ENCODE measurements at regions not wholly inside any gene's neighbourhood (a gene's known extent, or its start where the extent isn't known, plus 50 kb on each side); places are given as distances from the start of the nearest gene placed in this dataset.

DNA sequence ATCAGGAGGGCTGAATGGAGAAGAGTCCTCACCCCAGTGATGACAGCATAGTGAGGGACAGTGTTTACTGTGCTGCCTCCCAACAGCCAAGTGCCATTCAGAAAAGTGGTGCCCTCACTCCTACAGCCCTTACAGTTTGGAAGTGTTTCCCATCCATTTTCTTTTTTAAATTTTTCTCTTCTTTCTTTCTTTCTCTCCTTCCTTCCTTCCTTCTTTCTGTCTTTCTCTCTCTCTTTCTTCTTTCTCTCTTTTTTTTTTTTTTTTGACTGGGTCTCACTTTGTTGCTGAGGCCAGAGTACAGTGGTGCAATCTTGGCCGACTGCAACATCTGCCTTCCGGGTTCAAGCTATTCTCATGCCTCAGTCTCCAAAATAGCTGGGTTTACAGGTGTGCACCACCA is 755.3 kb downstream of the UQCRFS1 start:
- no peak for DNase-seq (ENCODE audit: extremely low read depth, low read depth)
- TF ChIP-seq, protein P1, sequence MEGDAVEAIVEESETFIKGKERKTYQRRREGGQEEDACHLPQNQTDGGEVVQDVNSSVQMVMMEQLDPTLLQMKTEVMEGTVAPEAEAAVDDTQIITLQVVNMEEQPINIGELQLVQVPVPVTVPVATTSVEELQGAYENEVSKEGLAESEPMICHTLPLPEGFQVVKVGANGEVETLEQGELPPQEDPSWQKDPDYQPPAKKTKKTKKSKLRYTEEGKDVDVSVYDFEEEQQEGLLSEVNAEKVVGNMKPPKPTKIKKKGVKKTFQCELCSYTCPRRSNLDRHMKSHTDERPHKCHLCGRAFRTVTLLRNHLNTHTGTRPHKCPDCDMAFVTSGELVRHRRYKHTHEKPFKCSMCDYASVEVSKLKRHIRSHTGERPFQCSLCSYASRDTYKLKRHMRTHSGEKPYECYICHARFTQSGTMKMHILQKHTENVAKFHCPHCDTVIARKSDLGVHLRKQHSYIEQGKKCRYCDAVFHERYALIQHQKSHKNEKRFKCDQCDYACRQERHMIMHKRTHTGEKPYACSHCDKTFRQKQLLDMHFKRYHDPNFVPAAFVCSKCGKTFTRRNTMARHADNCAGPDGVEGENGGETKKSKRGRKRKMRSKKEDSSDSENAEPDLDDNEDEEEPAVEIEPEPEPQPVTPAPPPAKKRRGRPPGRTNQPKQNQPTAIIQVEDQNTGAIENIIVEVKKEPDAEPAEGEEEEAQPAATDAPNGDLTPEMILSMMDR (IDR thresholded peaks at IDR 0.05; ENCODE audit: low read depth, low read length, missing control alignments), result no peak
- no peak overlapping the region for H3K4me3 ChIP-seq (replicated peaks; ENCODE audit: low read depth, low read length)

DNA sequence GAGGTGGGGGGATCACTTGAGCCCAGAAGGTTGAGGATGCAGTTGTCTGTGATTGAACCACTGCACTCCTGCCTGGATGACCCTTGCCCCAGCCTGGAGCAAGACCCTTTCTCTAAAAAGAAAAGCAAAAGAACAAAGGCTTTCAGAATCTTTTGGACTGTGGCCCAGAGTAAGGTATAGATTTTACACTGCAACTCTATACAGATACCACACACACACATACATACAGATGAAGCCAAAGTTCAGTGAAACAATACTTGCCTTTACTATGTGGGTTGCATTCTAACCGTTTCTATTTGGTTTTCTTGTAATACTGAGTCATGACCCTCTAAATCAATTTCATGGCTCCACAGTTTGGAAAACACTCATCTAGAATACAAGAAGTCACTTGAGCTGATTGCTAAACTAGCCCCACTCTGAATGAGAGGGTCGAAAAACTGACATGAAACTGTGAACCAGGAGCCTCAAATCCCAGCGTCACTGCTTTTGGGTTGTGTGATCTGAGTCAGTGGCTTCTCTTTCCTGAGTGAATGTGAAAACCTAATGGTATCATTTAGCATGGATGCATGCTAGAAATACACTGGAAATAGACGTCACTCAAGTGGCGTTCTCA is 756.1 kb downstream of the UQCRFS1 start:
- no peak overlapping the region for H3K4me3 ChIP-seq (replicated peaks; ENCODE audit: low read depth, low read length)
- no peak for DNase-seq (ENCODE audit: extremely low read depth, low read depth)
- TF ChIP-seq, protein P1 (IDR thresholded peaks at IDR 0.05; ENCODE audit: low read depth, low read length, missing control alignments), result no peak

DNA sequence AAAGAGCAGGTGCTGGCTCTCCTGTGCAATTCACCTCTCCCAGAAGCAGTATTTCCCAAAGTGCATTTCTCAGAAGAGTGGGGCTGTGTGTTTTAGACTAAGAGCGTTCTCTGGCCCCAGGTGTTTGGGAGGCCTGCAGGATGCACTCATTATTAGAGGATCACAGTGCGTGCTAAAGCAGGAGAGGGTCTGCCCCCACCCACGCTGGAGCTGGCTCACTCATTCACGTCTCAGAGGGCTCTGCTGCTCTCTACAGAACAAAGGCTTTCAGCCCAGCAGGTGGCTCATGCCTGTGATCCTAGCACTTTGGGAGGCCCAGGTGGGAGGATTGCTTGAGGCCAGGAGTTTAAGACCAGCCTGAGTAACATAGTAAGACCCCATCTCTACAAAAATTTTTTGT is 756.7 kb downstream of the UQCRFS1 start:
- TF ChIP-seq, protein P1 (IDR thresholded peaks at IDR 0.05; ENCODE audit: low read depth, low read length, missing control alignments), result no peak
- no peak for DNase-seq (ENCODE audit: extremely low read depth, low read depth)
- H3K4me3 ChIP-seq (replicated peaks; ENCODE audit: low read depth, low read length), result no peak overlapping the region

DNA sequence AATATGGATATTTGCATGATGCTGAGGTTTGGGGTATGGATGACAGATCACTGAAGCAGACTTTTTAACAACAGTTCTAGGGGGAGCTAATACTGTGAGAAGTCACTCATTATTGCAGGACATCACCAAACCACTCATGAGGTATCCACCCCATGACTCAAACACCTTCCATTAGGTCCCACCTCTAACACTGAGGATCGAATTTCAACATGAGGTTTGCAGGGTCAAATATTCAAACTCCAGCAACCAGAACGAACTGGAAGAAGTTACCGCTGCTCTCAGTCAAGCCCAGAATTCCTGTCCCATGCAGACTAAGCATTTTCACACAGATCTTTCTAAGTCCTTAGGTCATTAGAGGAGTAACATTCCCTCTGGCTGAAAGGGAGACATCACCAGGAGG is 758.9 kb downstream of the UQCRFS1 start:
- TF ChIP-seq, protein P1 (IDR thresholded peaks at IDR 0.05; ENCODE audit: low read depth, low read length, missing control alignments), result no peak

DNA sequence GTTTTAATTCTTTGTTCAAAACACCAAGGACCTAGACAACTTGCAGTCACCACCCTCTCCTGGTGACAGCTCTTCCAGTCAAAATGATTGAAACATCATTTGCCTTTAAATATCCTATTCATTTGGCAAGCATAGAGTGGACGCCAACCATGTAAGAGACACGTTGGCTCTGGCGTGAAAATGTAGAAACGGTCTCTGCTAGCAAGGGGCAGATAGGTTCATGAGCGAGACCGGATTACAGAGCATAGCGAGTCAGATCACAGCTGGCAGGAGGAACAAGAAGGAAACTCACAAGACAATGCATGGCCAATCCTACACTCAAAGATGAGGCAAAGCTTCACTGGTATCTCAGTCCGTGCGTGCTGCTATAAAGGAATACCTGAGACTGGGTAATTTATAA is 759.5 kb downstream of the UQCRFS1 start:
- DNase-seq (ENCODE audit: extremely low read depth, low read depth), result no peak
- TF ChIP-seq, protein P1 (IDR thresholded peaks at IDR 0.05; ENCODE audit: low read depth, low read length, missing control alignments), result no peak
- no peak overlapping the region for H3K4me3 ChIP-seq (replicated peaks; ENCODE audit: low read depth, low read length)

More for the DNA sequence above, 758.9 kb downstream of the UQCRFS1 start:
- no peak for DNase-seq (ENCODE audit: extremely low read depth, low read depth)
- no peak overlapping the region for H3K4me3 ChIP-seq (replicated peaks; ENCODE audit: low read depth, low read length)

DNA sequence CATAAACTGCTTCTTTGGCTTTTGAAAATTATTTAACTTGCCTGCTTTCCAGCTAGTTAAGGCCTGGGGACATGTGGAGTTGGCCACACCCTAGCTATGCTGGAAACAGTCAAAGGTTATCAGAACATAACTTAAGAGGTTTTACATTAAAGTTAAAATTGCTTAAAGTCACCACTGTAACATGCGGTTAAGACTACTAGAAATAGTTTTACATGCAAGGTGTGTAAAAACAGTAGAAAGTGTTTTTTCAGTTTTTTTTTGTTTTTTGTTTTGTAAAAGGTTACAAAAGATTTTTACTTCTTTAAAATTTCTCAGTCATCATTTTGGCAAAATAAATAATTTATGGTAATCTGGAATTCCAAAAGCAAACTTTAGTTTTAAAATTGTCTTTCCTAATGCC is 763.1 kb downstream of the UQCRFS1 start:
- no peak for DNase-seq (ENCODE audit: extremely low read depth, low read depth)
- TF ChIP-seq, protein P1 (IDR thresholded peaks at IDR 0.05; ENCODE audit: low read depth, low read length, missing control alignments), result no peak
- H3K4me3 ChIP-seq (replicated peaks; ENCODE audit: low read depth, low read length), result no peak overlapping the region

DNA sequence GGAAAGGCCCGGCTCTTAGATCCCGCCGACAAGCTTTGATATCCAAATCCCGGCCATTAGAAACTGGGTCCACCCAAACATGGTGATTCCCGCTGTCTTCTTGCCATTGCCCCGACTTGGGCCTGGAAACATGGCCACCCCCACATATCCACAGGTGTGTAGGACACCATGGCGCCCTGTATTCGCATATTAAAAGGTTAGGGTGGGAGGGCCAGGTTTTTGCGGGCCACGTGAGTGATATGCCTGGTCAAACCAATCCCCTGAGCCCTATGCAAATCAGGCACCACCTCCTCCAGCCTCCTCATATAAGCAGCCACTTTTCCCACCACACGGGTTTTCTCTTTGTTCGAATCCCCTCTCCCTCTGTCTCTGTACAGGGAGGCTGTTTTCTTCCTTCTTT is 766.4 kb downstream of the UQCRFS1 start:
- DNase-seq (ENCODE audit: extremely low read depth, low read depth), result no peak
- TF ChIP-seq, protein P1 (IDR thresholded peaks at IDR 0.05; ENCODE audit: low read depth, low read length, missing control alignments), result no peak
- no peak overlapping the region for H3K4me3 ChIP-seq (replicated peaks; ENCODE audit: low read depth, low read length)
